ENCODE measurements at regions not wholly inside any gene's neighbourhood (a gene's known extent, or its start where the extent isn't known, plus 50 kb on each side); places are given as distances from the start of the nearest gene placed in this dataset.

DNA sequence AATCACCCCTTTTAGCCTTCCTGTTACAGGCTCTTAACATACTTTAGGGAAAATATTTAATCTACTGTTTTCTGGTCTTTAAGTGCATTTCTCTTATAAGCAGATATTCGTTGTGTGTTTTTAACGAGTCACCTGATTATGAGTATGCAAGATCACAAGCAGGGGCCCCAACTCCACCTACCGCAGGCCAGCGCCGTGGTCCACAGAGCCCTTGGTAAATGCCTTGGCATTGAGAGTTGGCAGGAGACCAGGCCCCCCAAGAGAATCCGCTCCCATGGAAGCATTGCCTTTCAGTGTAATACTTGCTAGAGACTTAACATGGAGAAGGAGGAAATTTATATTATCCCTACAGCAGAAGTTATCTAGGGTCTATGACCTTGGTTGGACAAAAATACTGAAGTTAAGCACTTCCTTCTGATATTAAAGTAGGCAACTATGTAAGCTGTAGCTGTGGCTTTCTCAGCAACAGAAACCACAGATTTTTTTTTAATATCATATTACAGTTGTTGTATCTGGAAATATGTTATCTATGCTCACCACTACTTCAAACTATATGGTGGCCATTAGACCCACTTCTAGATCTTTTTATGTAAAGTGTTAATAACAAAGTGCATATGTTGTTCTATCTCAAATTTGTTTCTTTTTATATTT lies 241.8 kb upstream of the MGAT5 start:
- TF ChIP-seq CTCF (conservative IDR thresholded peaks at IDR 0.05; ENCODE audit: low read length) (no peak), EZH2phosphoT487 (IDR thresholded peaks at IDR 0.05; ENCODE audit: borderline replicate concordance, low read depth, low read length) (no peak)
